22Rv1 (cell line): ENCODE measurements at regions not wholly inside any gene's neighbourhood (a gene's known extent, or its start where the extent isn't known, plus 50 kb on each side); places are given as distances from the start of the nearest gene placed in this dataset.

Experiments
- H3K27ac ChIP-seq: fragments of 450-650 bp; 2 replicates; pipeline ENCODE4 v1.5.1; 2017
- ZFX ChIP-seq: fragments of 450-650 bp; IDR thresholded peaks from 2 replicates; pipeline ENCODE4 v1.6.1; 2017; ENCODE audit warnings: antibody characterized with exemption, borderline replicate concordance
- TF ChIP-seq, protein P1 (sequence below): fragments of 450-650 bp; IDR thresholded peaks from 2 replicates; pipeline ENCODE4 v1.5.1; 2017; ENCODE audit warnings: mild to moderate bottlenecking

DNA sequence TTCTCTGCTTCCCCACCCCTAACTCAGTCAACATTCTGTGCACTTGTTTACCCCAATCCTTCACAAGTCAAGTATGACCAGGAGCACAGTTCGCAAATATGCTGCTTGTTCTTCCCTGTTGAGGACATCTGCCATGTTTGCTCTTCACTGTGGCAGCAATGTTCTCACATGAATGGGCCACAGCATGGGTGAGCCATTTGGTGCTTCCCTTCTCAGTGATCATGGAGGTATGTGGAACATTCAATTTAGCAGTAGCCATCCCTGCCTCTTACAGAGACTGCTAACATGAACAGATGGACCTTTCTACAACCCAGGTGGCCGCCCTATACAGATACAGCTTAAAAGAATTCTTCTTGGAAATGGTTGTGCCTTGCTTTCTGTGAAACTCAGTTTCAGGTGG, 660.1 kb upstream of the SGO1 start:
- TF ChIP-seq, protein P1, sequence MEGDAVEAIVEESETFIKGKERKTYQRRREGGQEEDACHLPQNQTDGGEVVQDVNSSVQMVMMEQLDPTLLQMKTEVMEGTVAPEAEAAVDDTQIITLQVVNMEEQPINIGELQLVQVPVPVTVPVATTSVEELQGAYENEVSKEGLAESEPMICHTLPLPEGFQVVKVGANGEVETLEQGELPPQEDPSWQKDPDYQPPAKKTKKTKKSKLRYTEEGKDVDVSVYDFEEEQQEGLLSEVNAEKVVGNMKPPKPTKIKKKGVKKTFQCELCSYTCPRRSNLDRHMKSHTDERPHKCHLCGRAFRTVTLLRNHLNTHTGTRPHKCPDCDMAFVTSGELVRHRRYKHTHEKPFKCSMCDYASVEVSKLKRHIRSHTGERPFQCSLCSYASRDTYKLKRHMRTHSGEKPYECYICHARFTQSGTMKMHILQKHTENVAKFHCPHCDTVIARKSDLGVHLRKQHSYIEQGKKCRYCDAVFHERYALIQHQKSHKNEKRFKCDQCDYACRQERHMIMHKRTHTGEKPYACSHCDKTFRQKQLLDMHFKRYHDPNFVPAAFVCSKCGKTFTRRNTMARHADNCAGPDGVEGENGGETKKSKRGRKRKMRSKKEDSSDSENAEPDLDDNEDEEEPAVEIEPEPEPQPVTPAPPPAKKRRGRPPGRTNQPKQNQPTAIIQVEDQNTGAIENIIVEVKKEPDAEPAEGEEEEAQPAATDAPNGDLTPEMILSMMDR, result no peak
- TF ChIP-seq ZFX, result no peak
- no peak overlapping the region for H3K27ac ChIP-seq

DNA sequence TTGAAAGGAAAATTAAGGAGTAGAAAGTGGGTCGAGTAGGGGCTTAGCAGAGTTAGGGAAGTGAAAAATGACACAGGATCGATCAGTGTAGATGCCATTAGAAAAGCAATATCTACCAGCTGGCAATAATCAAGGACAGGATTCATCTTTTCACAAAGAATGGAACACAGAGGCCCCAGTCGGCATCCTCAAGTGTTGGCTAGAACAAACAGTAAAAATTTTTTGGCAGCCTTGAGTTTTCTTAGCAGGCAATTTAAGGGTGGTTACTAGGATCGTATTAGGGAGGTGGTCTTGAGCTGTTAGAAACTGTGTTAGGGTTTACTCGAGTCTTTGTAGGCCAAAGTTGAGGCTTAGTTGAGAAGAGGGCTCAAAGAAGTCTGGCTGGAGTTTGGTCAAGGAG, 658.8 kb upstream of the SGO1 start:
- TF ChIP-seq, protein P1, result no peak

DNA sequence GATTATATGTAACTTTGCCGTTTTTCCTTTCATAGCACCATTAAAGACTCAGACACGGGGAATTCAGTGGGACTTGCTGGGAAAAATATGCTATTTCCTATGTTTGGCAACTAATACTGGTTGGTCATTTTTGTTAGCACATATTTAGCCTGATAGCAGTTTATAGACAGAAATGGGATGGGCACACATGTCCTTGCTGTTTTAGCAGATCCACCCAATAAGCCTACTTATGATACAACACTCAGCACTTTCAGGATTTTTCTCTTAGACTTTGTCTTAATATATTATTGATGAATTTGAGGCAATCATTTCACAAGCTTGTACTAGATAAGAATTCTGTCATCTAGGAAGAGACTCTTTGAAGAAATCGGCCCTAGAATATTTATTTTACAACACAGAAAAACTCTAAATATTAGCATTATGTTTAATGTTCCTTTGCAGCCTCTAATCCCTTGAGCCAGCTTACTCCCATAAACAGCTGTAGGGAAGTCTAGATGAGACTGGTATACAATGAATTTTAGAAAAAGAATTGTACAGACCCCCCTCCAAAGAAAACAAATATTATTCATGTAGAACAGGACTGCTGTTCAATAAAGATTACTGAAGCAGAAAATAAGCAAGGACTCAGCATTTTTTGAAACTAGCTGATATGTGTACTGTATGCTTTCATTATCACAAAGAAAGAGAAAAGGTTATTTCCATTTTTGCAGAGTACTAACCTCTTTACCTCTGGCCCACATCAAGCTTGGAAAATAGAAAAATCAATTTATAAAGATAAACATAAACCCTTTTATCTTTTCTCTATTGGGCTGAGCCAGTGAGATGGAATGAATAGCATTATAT, 656.8 kb upstream of the SGO1 start:
- TF ChIP-seq, protein P1, result no peak
- TF ChIP-seq ZFX, result no peak

More for the DNA sequence above, 658.8 kb upstream of the SGO1 start:
- H3K27ac ChIP-seq, result no peak overlapping the region

GRCh38 chr3:20842002-20842401, 656.0 kb upstream of the SGO1 start:
- no peak overlapping the region for H3K27ac ChIP-seq
- no peak for TF ChIP-seq ZFX
- TF ChIP-seq, protein P1, result no peak

More for the DNA sequence above, 656.8 kb upstream of the SGO1 start:
- no peak overlapping the region for H3K27ac ChIP-seq

- H3K27ac ChIP-seq, result no peak overlapping the region
- TF ChIP-seq, protein P1, result no peak
- no peak for TF ChIP-seq ZFX
Observed at GRCh38 chr3:20837676-20838302, 651.8 kb upstream of the SGO1 start.

DNA sequence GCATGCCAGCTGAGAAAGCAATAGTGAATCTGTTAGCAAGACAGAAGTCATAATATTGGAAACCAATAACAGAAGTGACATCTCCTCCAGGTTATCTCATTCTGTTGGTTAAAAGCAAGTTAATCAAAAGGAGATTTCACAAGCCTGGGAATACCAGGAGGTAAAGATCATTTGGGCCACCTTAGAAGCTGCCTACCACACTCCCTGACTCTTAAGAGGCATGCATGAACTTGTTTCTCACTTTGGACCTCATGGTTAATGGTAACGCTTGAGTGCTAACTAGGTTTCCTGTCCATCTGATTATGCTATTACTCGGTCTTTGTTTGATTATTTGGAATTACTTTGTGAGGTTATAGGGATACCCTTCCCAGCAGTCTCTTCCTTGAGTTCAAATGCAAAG, 650.8 kb upstream of the SGO1 start:
- no peak overlapping the region for H3K27ac ChIP-seq
- TF ChIP-seq, protein P1, result no peak
- no peak for TF ChIP-seq ZFX

DNA sequence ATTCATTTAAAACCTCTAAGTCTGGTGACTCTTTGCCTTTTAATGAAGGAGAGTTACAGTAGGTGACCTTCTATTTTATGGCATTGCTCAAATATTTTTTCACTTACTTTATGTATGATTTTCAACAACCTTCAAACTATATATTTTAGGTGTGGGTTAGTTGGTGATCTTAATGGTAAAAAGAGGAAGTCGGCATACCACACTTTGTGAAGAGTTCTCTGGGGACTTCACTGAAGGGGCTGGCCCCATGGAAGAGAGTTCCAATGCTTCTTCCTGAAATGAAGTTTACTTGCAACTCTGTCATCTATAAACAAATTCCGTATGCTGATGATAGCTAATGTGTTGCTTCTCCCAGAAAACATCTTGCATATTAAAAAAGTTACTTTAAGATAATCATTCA, 647.0 kb upstream of the SGO1 start:
- TF ChIP-seq ZFX, result no peak
- TF ChIP-seq, protein P1, result no peak
- no peak overlapping the region for H3K27ac ChIP-seq
